ENCODE measurements at regions not wholly inside any gene's neighbourhood (a gene's known extent, or its start where the extent isn't known, plus 50 kb on each side); places are given as distances from the start of the nearest gene placed in this dataset.

DNA sequence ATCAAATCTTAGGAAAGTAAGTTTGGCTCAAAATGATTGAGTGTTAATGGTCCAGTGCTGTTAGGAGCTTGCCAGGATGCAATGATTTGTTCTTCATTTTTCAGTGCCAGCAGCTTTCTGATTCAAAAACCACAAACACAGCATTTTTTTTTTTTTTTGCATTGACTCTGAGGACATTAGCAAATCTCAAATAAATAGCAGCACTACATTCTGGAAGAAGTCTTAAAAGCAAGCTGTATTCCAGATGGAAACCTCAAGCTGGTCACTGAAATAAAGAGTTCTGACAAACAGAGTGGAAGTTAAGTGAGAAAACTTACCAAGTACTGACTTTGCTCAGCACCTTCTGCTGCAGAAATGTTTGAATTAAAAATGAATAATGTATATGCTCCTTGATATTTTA, 1653.1 kb upstream of the CDH9 start:
- TF ChIP-seq EZH2phosphoT487 (IDR thresholded peaks at IDR 0.05) (no peak), EZH2 (IDR thresholded peaks at IDR 0.05) (no peak)
- TF ChIP-seq, protein P1, sequence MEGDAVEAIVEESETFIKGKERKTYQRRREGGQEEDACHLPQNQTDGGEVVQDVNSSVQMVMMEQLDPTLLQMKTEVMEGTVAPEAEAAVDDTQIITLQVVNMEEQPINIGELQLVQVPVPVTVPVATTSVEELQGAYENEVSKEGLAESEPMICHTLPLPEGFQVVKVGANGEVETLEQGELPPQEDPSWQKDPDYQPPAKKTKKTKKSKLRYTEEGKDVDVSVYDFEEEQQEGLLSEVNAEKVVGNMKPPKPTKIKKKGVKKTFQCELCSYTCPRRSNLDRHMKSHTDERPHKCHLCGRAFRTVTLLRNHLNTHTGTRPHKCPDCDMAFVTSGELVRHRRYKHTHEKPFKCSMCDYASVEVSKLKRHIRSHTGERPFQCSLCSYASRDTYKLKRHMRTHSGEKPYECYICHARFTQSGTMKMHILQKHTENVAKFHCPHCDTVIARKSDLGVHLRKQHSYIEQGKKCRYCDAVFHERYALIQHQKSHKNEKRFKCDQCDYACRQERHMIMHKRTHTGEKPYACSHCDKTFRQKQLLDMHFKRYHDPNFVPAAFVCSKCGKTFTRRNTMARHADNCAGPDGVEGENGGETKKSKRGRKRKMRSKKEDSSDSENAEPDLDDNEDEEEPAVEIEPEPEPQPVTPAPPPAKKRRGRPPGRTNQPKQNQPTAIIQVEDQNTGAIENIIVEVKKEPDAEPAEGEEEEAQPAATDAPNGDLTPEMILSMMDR (IDR thresholded peaks at IDR 0.05): no peak
- Mint-ChIP-seq H3K27ac (no peak overlapping the region), H3K9me3 (no peaks in the 10 kb centered on the region), H3K4me3 (no peak overlapping the region), H3K27me3 (ENCODE audit: insufficient read depth, low read depth) (peaks cover 2% of the 10 kb centered on the region), H3K36me3 (no peaks in the 10 kb centered on the region), H3K4me1 (no peaks in the 10 kb centered on the region)
- no peaks in the 10 kb centered on the region for H4K20me1 ChIP-seq (ENCODE audit: low read depth)
- no peaks in the 10 kb centered on the region for H3F3A ChIP-seq (ENCODE audit: low read depth)
- no peak overlapping the region for H2AFZ ChIP-seq (replicated peaks)
- H3K9ac ChIP-seq: no peak overlapping the region
- no peaks in the 10 kb centered on the region for H3K27me3 ChIP-seq
- no peak overlapping the region for H3K4me3 ChIP-seq
- DNase-seq (ENCODE audit: low spot score): no peak
- no peaks in the 10 kb centered on the region for H3K9me3 ChIP-seq (ENCODE audit: low read depth)
- H3K36me3 ChIP-seq: no peaks in the 10 kb centered on the region
- no peak overlapping the region for H3K27ac ChIP-seq
- H3K79me2 ChIP-seq (ENCODE audit: low read depth): no peaks in the 10 kb centered on the region
- H3K4me1 ChIP-seq: no peaks in the 10 kb centered on the region
- H3K4me2 ChIP-seq: no peak overlapping the region

DNA sequence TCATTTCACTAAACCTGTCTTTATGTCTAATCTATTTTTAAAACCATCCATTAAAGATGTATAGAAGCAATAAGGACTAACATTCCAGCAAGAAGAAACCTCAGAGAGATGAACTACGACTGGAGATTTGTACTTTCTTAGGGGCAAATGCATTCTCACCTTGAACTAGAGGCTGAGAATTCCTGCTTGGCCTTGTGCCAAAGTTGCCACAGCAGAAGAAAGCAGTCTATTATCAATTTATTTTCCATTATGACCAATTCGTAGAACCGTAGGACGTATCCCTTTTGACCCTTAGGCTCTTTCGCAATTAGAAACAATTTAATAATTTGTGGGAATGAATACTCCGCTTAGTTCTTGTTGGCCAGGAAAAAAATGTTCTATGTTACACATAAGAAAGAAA, 1647.4 kb upstream of the CDH9 start:
- H3K27ac ChIP-seq: no peak overlapping the region
- H3K9me3 ChIP-seq (ENCODE audit: low read depth): no peaks in the 10 kb centered on the region
- no peak overlapping the region for H3K9ac ChIP-seq
- Mint-ChIP-seq H3K4me3 (no peak overlapping the region), H3K27me3 (ENCODE audit: insufficient read depth, low read depth) (peaks cover 2% of the 10 kb centered on the region), H3K36me3 (no peaks in the 10 kb centered on the region), H3K9me3 (no peaks in the 10 kb centered on the region), H3K27ac (no peak overlapping the region), H3K4me1 (no peaks in the 10 kb centered on the region)
- no peak overlapping the region for H3K4me2 ChIP-seq
- TF ChIP-seq EZH2 (IDR thresholded peaks at IDR 0.05) (no peak), EZH2phosphoT487 (IDR thresholded peaks at IDR 0.05) (no peak)
- TF ChIP-seq, protein P1 (IDR thresholded peaks at IDR 0.05): no peak
- no peaks in the 10 kb centered on the region for H3F3A ChIP-seq (ENCODE audit: low read depth)
- no peak overlapping the region for H2AFZ ChIP-seq (replicated peaks)
- no peaks in the 10 kb centered on the region for H3K36me3 ChIP-seq
- H3K4me3 ChIP-seq: no peak overlapping the region
- no peaks in the 10 kb centered on the region for H3K27me3 ChIP-seq
- H3K79me2 ChIP-seq (ENCODE audit: low read depth): no peaks in the 10 kb centered on the region
- no peaks in the 10 kb centered on the region for H4K20me1 ChIP-seq (ENCODE audit: low read depth)
- no peaks in the 10 kb centered on the region for H3K4me1 ChIP-seq
- no peak for DNase-seq (ENCODE audit: low spot score)

DNA sequence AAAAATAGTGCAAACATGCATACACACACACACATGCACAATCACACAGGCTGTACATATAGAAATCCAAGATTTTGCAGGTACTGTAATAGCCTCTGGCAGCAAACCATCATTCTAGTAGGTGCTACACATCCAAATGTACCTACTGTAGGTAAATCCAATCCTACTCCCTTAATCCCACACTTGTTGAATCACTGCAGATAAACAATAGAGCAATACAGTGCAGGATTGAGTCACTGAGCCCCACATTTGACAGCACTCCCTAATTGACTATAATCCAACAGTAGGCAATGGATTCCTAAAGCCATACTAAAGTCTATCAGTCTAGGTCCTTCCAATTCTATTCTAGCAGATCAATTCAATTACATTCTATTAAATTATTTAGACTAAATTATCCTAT, 1640.5 kb upstream of the CDH9 start:
- no peaks in the 10 kb centered on the region for H3F3A ChIP-seq (ENCODE audit: low read depth)
- no peak for TF ChIP-seq EZH2 (IDR thresholded peaks at IDR 0.05)
- no peak overlapping the region for H3K9ac ChIP-seq
- no peaks in the 10 kb centered on the region for H3K27me3 Mint-ChIP-seq (ENCODE audit: insufficient read depth, low read depth)
- no peak overlapping the region for H3K4me2 ChIP-seq
- H3K4me1 ChIP-seq: no peaks in the 10 kb centered on the region
- no peaks in the 10 kb centered on the region for H3K79me2 ChIP-seq (ENCODE audit: low read depth)
- no peak for DNase-seq (ENCODE audit: low spot score)
- no peak overlapping the region for H3K4me3 ChIP-seq
- no peaks in the 10 kb centered on the region for H3K36me3 Mint-ChIP-seq
- H3K9me3 ChIP-seq (ENCODE audit: low read depth): no peaks in the 10 kb centered on the region
- no peaks in the 10 kb centered on the region for H3K36me3 ChIP-seq
- no peak overlapping the region for H3K27ac Mint-ChIP-seq
- H3K9me3 Mint-ChIP-seq: no peaks in the 10 kb centered on the region
- H2AFZ ChIP-seq (replicated peaks): no peak overlapping the region
- no peaks in the 10 kb centered on the region for H3K27me3 ChIP-seq
- H3K4me3 Mint-ChIP-seq: no peak overlapping the region
- no peak overlapping the region for H3K27ac ChIP-seq
- no peaks in the 10 kb centered on the region for H4K20me1 ChIP-seq (ENCODE audit: low read depth)
- H3K4me1 Mint-ChIP-seq: no peaks in the 10 kb centered on the region

DNA sequence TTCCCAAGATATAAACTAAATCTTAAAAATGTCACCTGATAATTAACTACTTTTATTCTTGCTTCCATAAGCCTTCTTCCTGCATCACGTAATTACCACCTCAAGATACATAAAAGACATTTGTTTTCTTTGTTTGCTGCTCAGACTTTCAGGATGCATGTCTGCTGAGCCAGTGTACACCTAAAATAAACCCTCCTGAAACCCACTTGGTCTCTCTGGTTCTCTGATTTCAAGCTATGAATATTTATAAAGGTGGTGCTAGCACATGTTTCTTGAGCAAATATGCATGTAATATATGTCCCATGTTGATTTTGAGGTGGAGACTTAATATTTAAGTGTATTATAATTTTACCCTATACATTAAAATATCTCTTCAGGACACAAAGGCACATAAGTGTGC, 1627.7 kb upstream of the CDH9 start:
- H3K4me3 Mint-ChIP-seq: no peak overlapping the region
- no peaks in the 10 kb centered on the region for H3K4me1 Mint-ChIP-seq
- H3K27me3 Mint-ChIP-seq (ENCODE audit: insufficient read depth, low read depth): no peaks in the 10 kb centered on the region
- H3K79me2 ChIP-seq (ENCODE audit: low read depth): no peaks in the 10 kb centered on the region
- no peak overlapping the region for H3K4me3 ChIP-seq
- H3K9ac ChIP-seq: no peak overlapping the region
- no peaks in the 10 kb centered on the region for H3K36me3 Mint-ChIP-seq
- H3K27ac Mint-ChIP-seq: no peak overlapping the region
- TF ChIP-seq EZH2 (IDR thresholded peaks at IDR 0.05) (no peak), EZH2phosphoT487 (IDR thresholded peaks at IDR 0.05) (no peak)
- H3K4me2 ChIP-seq: no peak overlapping the region
- no peak for DNase-seq (ENCODE audit: low spot score)
- no peaks in the 10 kb centered on the region for H3K27me3 ChIP-seq
- no peak overlapping the region for H2AFZ ChIP-seq (replicated peaks)
- H3K9me3 Mint-ChIP-seq: peaks cover 8% of the 10 kb centered on the region
- H3K27ac ChIP-seq: no peak overlapping the region
- no peaks in the 10 kb centered on the region for H3K36me3 ChIP-seq
- H4K20me1 ChIP-seq (ENCODE audit: low read depth): no peaks in the 10 kb centered on the region
- H3F3A ChIP-seq (ENCODE audit: low read depth): no peaks in the 10 kb centered on the region
- H3K4me1 ChIP-seq: no peaks in the 10 kb centered on the region
- H3K9me3 ChIP-seq (ENCODE audit: low read depth): peaks cover 5% of the 10 kb centered on the region
